Glutamatergic neuron (in vitro differentiated cells): ENCODE measurements at regions not wholly inside any gene's neighbourhood (a gene's known extent, or its start where the extent isn't known, plus 50 kb on each side); places are given as distances from the start of the nearest gene placed in this dataset.
"Not testable (repeated sequence)": the region's sequence is repeated elsewhere in the genome, so short reads cannot be mapped to it uniquely, and the experiment has no call there.

Experiments used
- DNase-seq: peaks from one replicate; pipeline ENCODE4 v3.0.0; 2022
- H3K27ac Mint-ChIP-seq: one replicate; pipeline ENCODE4 v1.8.0; 2020; ENCODE audit warnings: mild to moderate bottlenecking, mixed read lengths, inconsistent platforms; ENCODE audit not compliant: unreplicated experiment
- H3K27me3 Mint-ChIP-seq: one replicate; pipeline ENCODE4 v1.8.0; 2020; ENCODE audit warnings: mild to moderate bottlenecking, moderate library complexity, mixed read lengths, inconsistent platforms; ENCODE audit not compliant: unreplicated experiment
- H3K36me3 Mint-ChIP-seq: one replicate; pipeline ENCODE4 v1.8.0; 2020; ENCODE audit warnings: mild to moderate bottlenecking, mixed read lengths, inconsistent platforms; ENCODE audit not compliant: unreplicated experiment
- H3K4me1 Mint-ChIP-seq: one replicate; pipeline ENCODE4 v1.8.0; 2020; ENCODE audit warnings: mild to moderate bottlenecking, low read depth, mixed read lengths, inconsistent platforms; ENCODE audit not compliant: unreplicated experiment
- H3K4me3 Mint-ChIP-seq: one replicate; pipeline ENCODE4 v1.8.0; 2020; ENCODE audit warnings: mild to moderate bottlenecking, mixed read lengths, inconsistent platforms; ENCODE audit not compliant: unreplicated experiment
- H3K9me3 Mint-ChIP-seq: one replicate; pipeline ENCODE4 v1.8.0; 2020; ENCODE audit warnings: mild to moderate bottlenecking, moderate library complexity, mixed read lengths, inconsistent platforms; ENCODE audit not compliant: unreplicated experiment

- H3K4me1 Mint-ChIP-seq, H3K27me3 Mint-ChIP-seq, H3K9me3 Mint-ChIP-seq, H3K27ac Mint-ChIP-seq, H3K36me3 Mint-ChIP-seq, H3K4me3 Mint-ChIP-seq, DNase-seq: not testable (repeated sequence)
Observed at GRCh38 chr15:85255502-85255901, 124.9 kb upstream of the AKAP13 start.

GRCh38 chr15:85256009-85256997 is 124.1 kb upstream of the AKAP13 start:
- DNase-seq, H3K4me1 Mint-ChIP-seq, H3K4me3 Mint-ChIP-seq, H3K27me3 Mint-ChIP-seq, H3K9me3 Mint-ChIP-seq, H3K36me3 Mint-ChIP-seq, H3K27ac Mint-ChIP-seq: not testable (repeated sequence)

GRCh38 chr15:85258062-85258445 is 122.3 kb upstream of the AKAP13 start:
- H3K36me3 Mint-ChIP-seq, H3K27ac Mint-ChIP-seq, H3K9me3 Mint-ChIP-seq, DNase-seq, H3K4me1 Mint-ChIP-seq, H3K4me3 Mint-ChIP-seq, H3K27me3 Mint-ChIP-seq: not testable (repeated sequence)

- H3K27me3 Mint-ChIP-seq, H3K4me1 Mint-ChIP-seq: not testable (repeated sequence)
Observed at GRCh38 chr15:85258559-85259209, 121.7 kb upstream of the AKAP13 start.

GRCh38 chr15:85260526-85260925 is 119.9 kb upstream of the AKAP13 start:
- H3K4me3 Mint-ChIP-seq, H3K9me3 Mint-ChIP-seq: not testable (repeated sequence)

More at GRCh38 chr15:85258559-85259209, 121.7 kb upstream of the AKAP13 start:
- not testable (repeated sequence) for H3K27ac Mint-ChIP-seq, H3K4me3 Mint-ChIP-seq, H3K36me3 Mint-ChIP-seq, H3K9me3 Mint-ChIP-seq, DNase-seq

GRCh38 chr15:85262461-85263055 is 117.8 kb upstream of the AKAP13 start:
- H3K4me1 Mint-ChIP-seq, H3K4me3 Mint-ChIP-seq, DNase-seq, H3K27ac Mint-ChIP-seq, H3K9me3 Mint-ChIP-seq, H3K27me3 Mint-ChIP-seq, H3K36me3 Mint-ChIP-seq: not testable (repeated sequence)

More at GRCh38 chr15:85260526-85260925, 119.9 kb upstream of the AKAP13 start:
- DNase-seq, H3K36me3 Mint-ChIP-seq, H3K27ac Mint-ChIP-seq, H3K4me1 Mint-ChIP-seq, H3K27me3 Mint-ChIP-seq: not testable (repeated sequence)

- not testable (repeated sequence) for H3K4me3 Mint-ChIP-seq, DNase-seq, H3K36me3 Mint-ChIP-seq, H3K27me3 Mint-ChIP-seq, H3K4me1 Mint-ChIP-seq, H3K27ac Mint-ChIP-seq, H3K9me3 Mint-ChIP-seq
Observed at GRCh38 chr15:85263842-85264440, 116.5 kb upstream of the AKAP13 start.

- H3K36me3 Mint-ChIP-seq, H3K27me3 Mint-ChIP-seq, H3K9me3 Mint-ChIP-seq, DNase-seq, H3K4me1 Mint-ChIP-seq, H3K27ac Mint-ChIP-seq, H3K4me3 Mint-ChIP-seq: not testable (repeated sequence)
Observed at GRCh38 chr15:85264614-85265190, 115.7 kb upstream of the AKAP13 start.

GRCh38 chr15:85267158-85267857 is 113.1 kb upstream of the AKAP13 start:
- not testable (repeated sequence) for H3K27me3 Mint-ChIP-seq, H3K4me3 Mint-ChIP-seq, DNase-seq, H3K4me1 Mint-ChIP-seq, H3K9me3 Mint-ChIP-seq, H3K36me3 Mint-ChIP-seq, H3K27ac Mint-ChIP-seq
